ENCODE measurements at regions not wholly inside any gene's neighbourhood (a gene's known extent, or its start where the extent isn't known, plus 50 kb on each side); places are given as distances from the start of the nearest gene placed in this dataset.

GRCh38 chr18:27447451-27447881 lies 262.4 kb upstream of the CHST9 start:
- DNase-seq (ENCODE audit: insufficient read length, low spot score) (no peak), FAIRE-seq (peak; percentile 41)
- no peak for TF ChIP-seq CTCF (IDR thresholded peaks at IDR 0.05; ENCODE audit: insufficient read depth, missing control alignments)

DNA sequence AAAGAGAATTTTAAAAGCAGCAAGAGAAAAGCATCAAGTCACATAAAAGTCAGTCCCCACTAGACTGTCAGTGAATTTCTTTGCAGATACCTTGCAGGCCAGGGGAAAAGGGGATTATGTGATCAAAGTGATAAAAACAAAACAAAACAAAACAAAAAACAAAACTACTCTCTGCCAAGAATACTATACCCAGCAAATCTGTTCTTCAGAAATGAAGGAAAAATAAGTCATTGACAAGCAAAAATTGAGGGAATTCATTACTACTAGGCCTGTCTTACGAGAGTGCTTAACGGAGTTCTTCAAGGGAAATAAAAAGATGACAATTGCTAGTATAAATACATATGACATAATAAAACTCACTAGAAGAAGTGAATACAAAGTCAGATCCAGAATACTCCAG lies 245.5 kb upstream of the CHST9 start:
- DNase-seq (ENCODE audit: insufficient read length, low spot score) = no peak
- FAIRE-seq = peak; percentile 11
- no peak for TF ChIP-seq CTCF (IDR thresholded peaks at IDR 0.05; ENCODE audit: insufficient read depth, missing control alignments)

DNA sequence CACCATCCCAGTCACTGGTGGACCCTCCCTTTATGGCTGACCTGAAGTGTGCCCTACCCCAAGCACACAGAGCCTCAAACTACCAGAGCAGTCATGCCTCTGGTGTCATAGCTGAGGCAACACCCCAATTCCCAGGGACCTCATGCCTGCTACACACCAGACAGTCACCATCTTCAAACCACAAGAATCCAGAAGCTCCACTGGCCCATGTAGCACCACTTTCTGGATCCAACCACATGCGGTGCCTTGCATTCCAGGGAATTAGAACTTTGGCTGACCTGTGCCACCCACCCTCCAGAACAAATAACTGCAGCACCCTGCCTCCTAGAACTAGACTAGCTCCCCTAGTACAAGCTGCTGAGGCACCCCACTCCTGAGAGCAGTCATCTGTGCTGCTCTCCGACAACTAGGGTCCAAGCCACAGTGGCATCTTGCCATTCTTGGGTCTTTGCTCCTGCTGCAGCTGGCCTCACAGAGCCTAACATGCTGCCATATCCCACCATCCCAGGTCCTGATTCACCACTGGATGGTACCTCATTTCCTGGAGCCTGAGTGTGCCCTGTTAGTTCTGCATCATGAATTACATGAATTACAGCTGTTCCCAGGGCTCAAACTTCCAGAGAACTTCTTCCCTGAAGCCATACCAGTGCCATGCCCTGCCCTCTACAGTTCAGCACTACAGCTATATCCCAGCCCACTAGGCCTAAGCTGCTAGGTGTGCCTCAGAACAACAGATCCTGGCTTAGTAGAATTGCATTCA lies 243.8 kb upstream of the CHST9 start:
- TF ChIP-seq CTCF (IDR thresholded peaks at IDR 0.05; ENCODE audit: insufficient read depth, missing control alignments) = no peak
- FAIRE-seq (no peak), DNase-seq (ENCODE audit: insufficient read length, low spot score) (no peak)

DNA sequence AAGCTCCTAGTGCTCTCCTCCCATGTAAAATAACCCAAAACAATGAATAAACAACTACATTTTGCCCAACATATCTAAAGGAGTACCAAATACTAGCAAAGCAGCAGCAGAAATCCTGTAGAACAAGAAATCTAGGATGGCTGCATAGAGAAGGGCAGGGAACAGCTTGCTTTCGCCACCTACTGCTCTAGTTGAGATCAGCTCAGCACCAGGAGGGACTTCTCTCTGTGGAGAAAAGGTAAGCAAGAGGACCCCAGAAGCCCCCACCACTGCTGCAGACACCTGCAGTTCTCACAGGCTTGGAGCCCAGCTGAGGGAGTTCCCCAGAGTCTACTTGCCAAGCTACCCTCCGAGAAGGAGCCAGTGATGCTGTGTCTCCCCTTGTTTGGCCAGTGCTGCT lies 243.0 kb upstream of the CHST9 start:
- DNase-seq (ENCODE audit: insufficient read length, low spot score) = no peak
- no peak for FAIRE-seq
- no peak for TF ChIP-seq CTCF (IDR thresholded peaks at IDR 0.05; ENCODE audit: insufficient read depth, missing control alignments)

- TF ChIP-seq CTCF (IDR thresholded peaks at IDR 0.05; ENCODE audit: insufficient read depth, missing control alignments) = no peak
- no peak for FAIRE-seq
- DNase-seq (ENCODE audit: insufficient read length, low spot score) = no peak
These were observed 238.5 kb upstream of the CHST9 start for GRCh38 chr18:27423581-27423980.

DNA sequence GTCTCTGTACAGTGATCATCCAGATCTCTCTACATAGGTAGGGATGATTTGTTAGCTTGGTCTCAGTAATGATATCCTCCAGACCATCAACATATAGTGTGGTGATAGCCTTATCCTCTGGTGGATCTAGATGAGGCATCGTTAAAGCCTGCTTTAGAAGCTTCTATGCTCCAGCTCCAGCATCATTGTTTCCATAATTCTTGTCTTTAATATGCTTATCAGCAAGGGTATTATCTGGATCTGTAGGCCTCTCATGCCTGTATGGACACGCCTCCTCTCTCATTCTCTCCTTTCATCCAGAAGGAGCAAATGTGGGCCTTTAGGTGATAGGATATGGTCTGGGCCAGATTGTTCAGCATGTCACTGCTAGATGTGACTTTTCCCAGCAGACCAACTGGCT lies 234.5 kb upstream of the CHST9 start:
- FAIRE-seq = no peak
- DNase-seq (ENCODE audit: insufficient read length, low spot score) = no peak
- no peak for TF ChIP-seq CTCF (IDR thresholded peaks at IDR 0.05; ENCODE audit: insufficient read depth, missing control alignments)

DNA sequence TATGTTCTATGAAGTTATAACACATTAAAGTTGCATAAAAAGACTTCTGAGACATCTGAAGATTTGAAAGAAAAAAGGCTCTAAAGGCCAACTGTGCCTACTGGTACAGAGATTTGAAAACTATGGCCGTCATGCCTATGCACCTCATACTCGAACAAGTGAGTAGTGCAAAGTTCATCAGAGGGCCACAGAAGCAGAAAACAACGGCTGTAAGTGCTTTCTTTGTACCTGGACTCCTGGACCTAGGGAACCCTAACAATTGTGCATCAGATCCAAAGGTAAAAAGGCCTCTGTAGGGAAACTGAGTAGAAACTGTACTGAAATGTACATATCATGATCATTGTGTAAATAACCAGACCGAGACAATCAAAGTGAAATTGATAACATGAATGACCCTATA lies 230.4 kb upstream of the CHST9 start:
- DNase-seq (ENCODE audit: insufficient read length, low spot score) (no peak), FAIRE-seq (no peak)
- TF ChIP-seq CTCF (IDR thresholded peaks at IDR 0.05; ENCODE audit: insufficient read depth, missing control alignments) = no peak
